Heart right ventricle (tissue), 16 donors: ENCODE measurements at regions not wholly inside any gene's neighbourhood (a gene's known extent, or its start where the extent isn't known, plus 50 kb on each side); places are given as distances from the start of the nearest gene placed in this dataset.

Experiments used
- ATAC-seq, 8 donors: fragments of 200-7000 bp; cut with Tn5 transposase; one replicate each; pipeline ENCODE4 v1.9.1; 2020; ENCODE audit warnings: mild to moderate bottlenecking in 8 of 8, moderate library complexity in 8 of 8, moderate number of reproducible peaks in 1 of 8
- DNase-seq, 2 donors: peaks; one replicate each; pipeline ENCODE4 v3.0.0-alpha.2; 2020
- H3K27ac ChIP-seq, 10 donors: fragments of 200-600 bp; sonication (generic) in 2 of 10; one replicate each; pipeline versions ENCODE4 v1.5.0 to v1.8.0; 2020 to 2022; ENCODE audit warnings: mild to moderate bottlenecking in 3 of 10
- H3K27me3 ChIP-seq, 7 donors: fragments of 200-600 bp; one replicate each; pipeline ENCODE4 v1.8.0; 2021 to 2022; ENCODE audit warnings: mild to moderate bottlenecking in 2 of 7
- H3K36me3 ChIP-seq, 9 donors: fragments of 200-600 bp; sonication (generic) in 1 of 9; one replicate each; pipeline versions ENCODE4 v1.5.0 to v1.8.0; 2020 to 2022; ENCODE audit warnings: mild to moderate bottlenecking in 2 of 9
- H3K4me1 ChIP-seq, 9 donors: fragments of 200-600 bp; sonication (generic) in 1 of 9; one replicate each; pipeline versions ENCODE4 v1.5.0 to v1.8.0; 2020 to 2022; ENCODE audit warnings: mild to moderate bottlenecking in 4 of 9
- H3K4me3 ChIP-seq, 10 donors: fragments of 200-600 bp; sonication (generic) in 2 of 10; one replicate each; pipeline versions ENCODE4 v1.5.0 to v1.8.0; 2020 to 2022; ENCODE audit warnings: mild to moderate bottlenecking in 7 of 10, moderate library complexity in 2 of 10
- H3K9me3 ChIP-seq, 11 donors: fragments of 200-600 bp in 10 of 11; sonication (generic) in 2 of 11; one replicate each; pipeline versions ENCODE4 v1.5.0 to v1.8.0; 2013 to 2022; ENCODE audit warnings: mild to moderate bottlenecking in 2 of 11, control low read depth in 1 of 11, moderate library complexity in 1 of 11
- WGBS, 2 donors: extraction: QIAGEN DNeasy Blood & Tissue Kit; methylation state at CpG; one replicate each; pipeline ENCODE4 v1.1.7; 2013; ENCODE audit warnings: inconsistent platforms in 1 of 2; 5-methylcytosine and 5-hydroxymethylcytosine counted together
- intact Hi-C, 10 donors: fragments of 100-400 bp; cut with DNase I; formaldehyde crosslinking; loops; one replicate each; pipeline versions ENCODE4 v1.11.1 to v1.14.2; 2022
- TF ChIP-seq, protein P1 (sequence below), 9 donors: fragments of 200-600 bp; sonication (generic) in 2 of 9; IDR thresholded peaks; one replicate each; pipeline versions ENCODE4 v1.5.0 to v1.8.0; 2021 to 2022; ENCODE audit warnings: antibody characterized with exemption in 9 of 9, mild to moderate bottlenecking in 5 of 9, moderate library complexity in 1 of 9
- donor health status: Arrhythmogenic right ventricular cardiomyopathy.
- donor health status: ischemic (EF 13 %, LVEDD 7.1; RV severe dilation, severe dysfunction).
- donor health status: healthy with polysubstance abuse.
- donor health status: DM: no; HTN: yes; CAD: no.
- donor health status: DM: no; HTN: no; CAD: no.
- donor health status: ischemic (EF 25% LVEDD 6.9; RV normal size, moderate dysfunction).
- donor health status: ischemic (EF 25% LVEDD 5.7; RV mildly dilated, moderate dysfunction).
- donor health status: healthy.
- donor health status: DM: yes; HTN: yes; CAD: no.
- donor health status: Ischemic cardiomyopathy.
- donor health status: ischemic (EF 35%, LVEDD 5.7; RV mildly dilated, moderate dysfunction).
- donor health status: nonischemic (EF 11% LVEDD 7.7; RV severe dilation, severe dysfunction).
- donor health status: DM: yes; HTN: yes; CAD: no.
- donor health status: PGD.
- donor health status: ischemic (EF 29% LVEDD 5.4; RV normal size, mild dysfunction).
- donor health status: nonischemic (EF 23%, LVEDD 6.1; RV moderate dilation, normal function).

DNA sequence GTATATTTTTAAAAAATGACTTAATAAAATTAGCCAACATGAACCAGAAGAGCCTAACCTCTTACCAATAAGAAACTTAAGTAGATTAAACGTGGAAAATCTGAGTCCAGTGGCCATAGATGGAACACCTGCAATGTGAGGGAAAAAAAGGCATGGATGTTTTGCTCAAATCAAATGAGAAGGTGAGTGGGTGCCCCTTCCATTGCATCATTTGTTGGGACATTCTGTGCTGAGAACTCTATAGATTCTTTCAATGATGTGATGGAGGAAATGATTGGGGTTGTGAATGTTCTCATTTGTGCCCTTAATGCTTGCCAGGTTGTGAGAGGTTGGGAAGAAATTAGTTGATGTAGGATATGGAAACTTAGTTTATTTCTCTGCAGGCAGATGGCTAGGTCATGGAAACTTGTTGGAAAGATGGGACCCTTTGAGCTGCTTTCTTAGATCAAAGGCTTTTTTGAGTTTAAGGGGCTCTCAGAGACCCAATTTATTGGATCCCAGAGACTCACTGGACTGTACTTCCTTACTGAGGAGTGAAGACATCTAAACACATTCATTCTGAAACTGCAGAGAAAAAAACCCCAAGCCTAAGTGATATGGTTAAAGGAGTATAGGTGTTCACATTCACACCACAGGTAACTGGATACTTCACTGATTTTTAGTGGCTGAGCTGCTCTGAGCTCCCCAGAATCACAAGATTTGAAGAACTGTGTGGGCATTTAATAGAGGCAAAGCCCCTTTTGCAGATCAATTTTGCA, 95.9 kb downstream of the DACT1 start:
- Histone ChIP-seq H3K4me1 (peaks cover 0 to 38% (median 6%) of the 10 kb centered on the region in 9 donors), H3K9me3 (no peaks in the 10 kb centered on the region), H3K36me3 (no peaks in the 10 kb centered on the region), H3K27ac (no peak overlapping the region), H3K27me3 (peaks cover 0 to 3% (median 0%) of the 10 kb centered on the region in 7 donors), H3K4me3 (no peak overlapping the region)
- TF ChIP-seq, protein P1, sequence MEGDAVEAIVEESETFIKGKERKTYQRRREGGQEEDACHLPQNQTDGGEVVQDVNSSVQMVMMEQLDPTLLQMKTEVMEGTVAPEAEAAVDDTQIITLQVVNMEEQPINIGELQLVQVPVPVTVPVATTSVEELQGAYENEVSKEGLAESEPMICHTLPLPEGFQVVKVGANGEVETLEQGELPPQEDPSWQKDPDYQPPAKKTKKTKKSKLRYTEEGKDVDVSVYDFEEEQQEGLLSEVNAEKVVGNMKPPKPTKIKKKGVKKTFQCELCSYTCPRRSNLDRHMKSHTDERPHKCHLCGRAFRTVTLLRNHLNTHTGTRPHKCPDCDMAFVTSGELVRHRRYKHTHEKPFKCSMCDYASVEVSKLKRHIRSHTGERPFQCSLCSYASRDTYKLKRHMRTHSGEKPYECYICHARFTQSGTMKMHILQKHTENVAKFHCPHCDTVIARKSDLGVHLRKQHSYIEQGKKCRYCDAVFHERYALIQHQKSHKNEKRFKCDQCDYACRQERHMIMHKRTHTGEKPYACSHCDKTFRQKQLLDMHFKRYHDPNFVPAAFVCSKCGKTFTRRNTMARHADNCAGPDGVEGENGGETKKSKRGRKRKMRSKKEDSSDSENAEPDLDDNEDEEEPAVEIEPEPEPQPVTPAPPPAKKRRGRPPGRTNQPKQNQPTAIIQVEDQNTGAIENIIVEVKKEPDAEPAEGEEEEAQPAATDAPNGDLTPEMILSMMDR (IDR thresholded peaks at IDR 0.05), result no peak
- intact Hi-C loops, result no loop called here
- DNase-seq, result no peak
- no peak for ATAC-seq
- WGBS, 2 donors, result 82 to 86% methylated on average over 1 of the region's 1 CpG

DNA sequence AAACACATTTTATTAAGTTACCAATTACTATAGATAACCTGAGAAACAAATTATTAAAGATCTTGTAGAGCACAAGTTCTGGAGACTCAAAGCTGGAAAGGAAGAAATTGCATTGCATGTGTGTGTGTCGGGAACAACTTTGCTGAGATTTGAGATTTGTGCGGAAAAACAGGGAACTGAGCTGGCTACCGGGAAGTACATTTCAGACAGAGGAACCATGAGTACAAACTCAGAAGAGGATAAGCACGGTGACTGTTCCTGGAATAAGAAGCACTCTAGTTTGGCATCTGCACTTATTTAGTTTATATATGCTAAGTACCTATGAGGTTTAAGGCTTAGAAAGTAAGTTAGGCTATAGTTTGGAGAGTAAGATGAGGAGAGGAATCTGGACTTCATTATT, 97.8 kb downstream of the DACT1 start:
- Histone ChIP-seq H3K9me3 (no peaks in the 10 kb centered on the region), H3K4me1 (peaks cover 0 to 41% (median 6%) of the 10 kb centered on the region in 9 donors), H3K27me3 (peaks cover 0 to 3% (median 0%) of the 10 kb centered on the region in 7 donors), H3K27ac (no peak overlapping the region), H3K36me3 (no peaks in the 10 kb centered on the region), H3K4me3 (no peak overlapping the region)
- no peak for ATAC-seq
- WGBS, 2 donors, result 68 to 78% methylated on average over 4 of the region's 4 CpGs
- intact Hi-C loops, result no loop called here
- TF ChIP-seq, protein P1 (IDR thresholded peaks at IDR 0.05), result no peak
- DNase-seq, result no peak

- ATAC-seq, result no peak
- intact Hi-C loops, result no loop called here
- Histone ChIP-seq H3K27ac (no peak overlapping the region), H3K4me3 (no peak overlapping the region), H3K36me3 (no peaks in the 10 kb centered on the region), H3K4me1 (peaks cover 0 to 31% (median 0%) of the 10 kb centered on the region in 9 donors), H3K9me3 (no peaks in the 10 kb centered on the region), H3K27me3 (peaks cover 0 to 3% (median 0%) of the 10 kb centered on the region in 7 donors)
- WGBS, 2 donors, result 62 to 72% methylated on average over 4 of the region's 4 CpGs
- TF ChIP-seq, protein P1 (IDR thresholded peaks at IDR 0.05), result no peak
- no peak for DNase-seq
These were observed 98.8 kb downstream of the DACT1 start for GRCh38 chr14:58736606-58737005.

DNA sequence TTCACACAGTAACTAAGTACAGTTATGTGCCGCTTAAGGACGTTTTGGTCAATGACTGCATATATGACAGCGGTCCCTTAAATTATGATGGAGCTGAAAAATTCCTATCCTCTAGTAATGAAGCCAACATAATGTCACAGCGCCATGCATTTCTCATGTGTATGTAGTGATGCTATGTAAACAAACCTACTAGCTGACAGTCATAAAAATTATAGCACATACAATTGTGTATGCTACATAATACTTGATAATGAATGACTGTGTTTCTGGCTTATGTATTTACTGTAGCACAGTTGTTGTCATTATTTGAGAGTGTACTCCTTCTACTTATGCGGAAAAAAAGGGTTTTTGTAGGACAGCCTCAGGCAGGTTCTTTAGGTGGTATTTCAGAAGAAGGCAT, 99.7 kb downstream of the DACT1 start:
- DNase-seq (no peak), ATAC-seq (no peak)
- TF ChIP-seq, protein P1 (IDR thresholded peaks at IDR 0.05), result no peak
- Histone ChIP-seq H3K4me1 (peaks cover 0 to 22% (median 0%) of the 10 kb centered on the region in 9 donors), H3K27ac (no peak overlapping the region), H3K36me3 (no peaks in the 10 kb centered on the region), H3K4me3 (no peak overlapping the region), H3K9me3 (no peaks in the 10 kb centered on the region), H3K27me3 (peaks cover 0 to 3% (median 0%) of the 10 kb centered on the region in 7 donors)
- WGBS, 2 donors, result 93 to 95% methylated on average over 5 of the region's 5 CpGs
- intact Hi-C loops, result no loop called here
